GM23338 (cell line): ENCODE measurements at regions not wholly inside any gene's neighbourhood (a gene's known extent, or its start where the extent isn't known, plus 50 kb on each side); places are given as distances from the start of the nearest gene placed in this dataset.

Source experiments
- ATAC-seq: fragments of 200-7000 bp; cut with Tn5 transposase; 3 replicates; pipeline ENCODE4 v1.9.1; 2020
- DNase-seq: peaks from one replicate; pipeline ENCODE4 v3.0.0-alpha.2; 2015; ENCODE audit warnings: low spot score
- H2AFZ ChIP-seq: fragments of 200-600 bp; sonication (generic); 2 replicates; pipeline ENCODE4 v1.8.0; 2016; ENCODE audit warnings: antibody characterized with exemption, mild to moderate bottlenecking, moderate library complexity
- H3F3A ChIP-seq: fragments of 200-600 bp; sonication (generic); replicated peaks from 2 replicates; pipeline ENCODE4 v1.8.0; 2017; ENCODE audit warnings: antibody characterized with exemption, mixed run types, low read depth
- H3K27ac ChIP-seq: fragments of 200-600 bp; sonication (generic); 2 replicates; pipeline ENCODE4 v1.6.1; 2016; ENCODE audit warnings: low read depth
- H3K27me3 ChIP-seq: fragments of 200-600 bp; sonication (generic); 2 replicates; pipeline ENCODE4 v1.8.0; 2016; ENCODE audit warnings: mild to moderate bottlenecking, mixed run types, moderate library complexity; ENCODE audit not compliant: insufficient read depth
- H3K36me3 ChIP-seq: fragments of 200-600 bp; sonication (generic); 2 replicates; pipeline ENCODE4 v1.8.0; 2016; ENCODE audit warnings: mild to moderate bottlenecking; ENCODE audit not compliant: insufficient read depth
- H3K4me1 ChIP-seq: fragments of 200-600 bp; sonication (generic); 2 replicates; pipeline ENCODE4 v1.8.0; 2016; ENCODE audit warnings: mild to moderate bottlenecking, moderate library complexity; ENCODE audit not compliant: insufficient read depth
- H3K4me2 ChIP-seq: fragments of 200-600 bp; sonication (generic); 2 replicates; pipeline ENCODE4 v1.7.1; 2017; ENCODE audit warnings: mixed run types
- H3K4me3 ChIP-seq: fragments of 200-600 bp; sonication (generic); 2 replicates; pipeline ENCODE4 v1.6.1; 2016; ENCODE audit warnings: mixed run types
- H3K79me2 ChIP-seq: fragments of 200-600 bp; sonication (generic); replicated peaks from 2 replicates; pipeline ENCODE4 v1.8.0; 2017; ENCODE audit warnings: mild to moderate bottlenecking; ENCODE audit not compliant: insufficient read depth
- H3K9me2 ChIP-seq: fragments of 200-600 bp; sonication (generic); 2 replicates; pipeline ENCODE4 v1.8.0; 2017; ENCODE audit not compliant: insufficient read depth
- H4K20me1 ChIP-seq: fragments of 200-600 bp; sonication (generic); replicated peaks from 2 replicates; pipeline ENCODE4 v1.8.0; 2017; ENCODE audit warnings: mild to moderate bottlenecking; ENCODE audit not compliant: insufficient read depth
- H3K27ac Mint-ChIP-seq: 2 replicates; pipeline ENCODE4 v1.8.0; 2020; ENCODE audit warnings: inconsistent platforms, mild to moderate bottlenecking, moderate library complexity, mixed read lengths
- H3K27me3 Mint-ChIP-seq: 3 replicates; pipeline ENCODE4 v1.8.0; 2022; ENCODE audit warnings: low read depth, mild to moderate bottlenecking, moderate library complexity, mixed read lengths, inconsistent platforms; ENCODE audit not compliant: insufficient read depth, poor library complexity
- H3K36me3 Mint-ChIP-seq: 3 replicates; pipeline ENCODE4 v1.8.0; 2021; ENCODE audit warnings: low read depth, mild to moderate bottlenecking, inconsistent platforms, moderate library complexity, mixed read lengths
- H3K4me1 Mint-ChIP-seq: 3 replicates; pipeline ENCODE4 v1.8.0; 2020; ENCODE audit warnings: mild to moderate bottlenecking, inconsistent platforms, mixed read lengths
- H3K4me3 Mint-ChIP-seq: 3 replicates; pipeline ENCODE4 v1.8.0; 2021; ENCODE audit warnings: moderate library complexity, mild to moderate bottlenecking, inconsistent platforms, mixed read lengths
- H3K9me3 Mint-ChIP-seq: 3 replicates; pipeline ENCODE4 v1.8.0; 2020; ENCODE audit warnings: moderate library complexity, mild to moderate bottlenecking, inconsistent platforms, mixed read lengths
- EZH2phosphoT487 ChIP-seq: fragments of 200-600 bp; sonication (generic); IDR thresholded peaks from one replicate; pipeline ENCODE4 v1.8.1; 2018; ENCODE audit warnings: antibody characterized with exemption; ENCODE audit not compliant: unreplicated experiment
- REST ChIP-seq: IDR thresholded peaks from one replicate; pipeline ENCODE4 v1.6.1; 2018; ENCODE audit warnings: antibody characterized with exemption; ENCODE audit not compliant: unreplicated experiment
- STAT1 ChIP-seq: IDR thresholded peaks from one replicate; pipeline ENCODE4 v1.6.1; 2016; ENCODE audit warnings: antibody characterized with exemption; ENCODE audit not compliant: unreplicated experiment
- ZNF331 ChIP-seq: fragments of 250-450 bp; sonication (Bioruptor Pico); IDR thresholded peaks from 2 replicates; pipeline ENCODE4 v1.5.0; 2020; ENCODE audit warnings: low read depth, mild to moderate bottlenecking, moderate library complexity

- no peak for TF ChIP-seq REST
- no peak for TF ChIP-seq STAT1
Observed at GRCh38 chr6:103875221-103875620, 984.5 kb downstream of the HACE1 start (continued).

DNA sequence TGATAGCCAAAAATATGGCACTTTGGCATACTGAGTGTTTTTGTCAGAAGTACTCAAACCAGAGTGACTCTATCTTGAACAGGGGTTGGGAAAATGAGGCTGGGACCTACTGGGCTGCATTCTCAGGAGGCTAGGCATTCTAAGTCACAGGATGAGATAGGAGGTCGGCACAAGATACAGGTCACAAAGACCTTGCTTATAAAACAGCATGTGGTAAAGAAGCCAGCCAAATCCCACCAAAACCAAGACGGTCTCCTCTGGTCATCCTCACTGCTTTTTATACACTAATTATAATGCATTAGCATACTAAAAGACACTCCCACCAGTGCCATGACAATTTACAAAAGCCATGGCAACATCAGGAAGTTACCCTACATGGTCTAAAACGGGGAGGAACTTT, 985.1 kb downstream of the HACE1 start:
- H2AFZ ChIP-seq, result no peak overlapping the region
- peak; percentile 35 for DNase-seq
- peak; percentile 63 for ATAC-seq

More for the DNA sequence above, 985.1 kb downstream of the HACE1 start:
- Histone ChIP-seq H3K27ac (no peak overlapping the region), H3K4me1 (peaks cover 17% of the 10 kb centered on the region), H3F3A (no peaks in the 10 kb centered on the region), H3K4me3 (no peak overlapping the region), H3K79me2 (no peaks in the 10 kb centered on the region), H4K20me1 (no peaks in the 10 kb centered on the region), H3K4me2 (no peak overlapping the region), H3K27me3 (no peaks in the 10 kb centered on the region), H3K9me2 (no peaks in the 10 kb centered on the region), H3K36me3 (no peaks in the 10 kb centered on the region)
- Mint-ChIP-seq H3K4me1 (peaks cover 31% of the 10 kb centered on the region), H3K9me3 (peaks cover 7% of the 10 kb centered on the region; the same call in 2 of the 3 replicates), H3K27me3 (peaks cover 2% of the 10 kb centered on the region), H3K27ac (0 out of 2 replicates have a peak overlapping the region, but pooled peaks have one; percentile 32), H3K36me3 (no peaks in the 10 kb centered on the region), H3K4me3 (no peak overlapping the region)
- TF ChIP-seq EZH2phosphoT487 (no peak), REST (no peak), ZNF331 (no peak)
